ENCODE measurements at regions not wholly inside any gene's neighbourhood (a gene's known extent, or its start where the extent isn't known, plus 50 kb on each side); places are given as distances from the start of the nearest gene placed in this dataset.

GRCh38 chr10:107966826-107967225, 802.3 kb upstream of the SORCS1 start:
- no peak overlapping the region for H2BK12ac ChIP-seq (ENCODE audit: insufficient read length, low read depth, low read length)
- H3K27me3 Mint-ChIP-seq (ENCODE audit: low read depth): no peaks in the 10 kb centered on the region

More at GRCh38 chr10:107966826-107967225, 802.3 kb upstream of the SORCS1 start:
- Histone ChIP-seq H3K79me2 (ENCODE audit: insufficient read depth, low read length) (no peaks in the 10 kb centered on the region), H3K23ac (ENCODE audit: insufficient read length, low read depth, low read length) (no peak overlapping the region), H2BK20ac (ENCODE audit: low read depth, low read length, poor library complexity, severe bottlenecking) (no peak overlapping the region), H2AK5ac (ENCODE audit: insufficient read length, low read length) (no peak overlapping the region), H4K91ac (ENCODE audit: insufficient read length, low read depth, low read length) (no peak overlapping the region), H2AFZ (ENCODE audit: low read length) (no peak overlapping the region), H3K4ac (ENCODE audit: low read depth, low read length) (no peak overlapping the region), H3K27ac (ENCODE audit: insufficient read length, low read depth, low read length) (no peak overlapping the region), H3K4me2 (ENCODE audit: insufficient read depth, insufficient read length, low read length) (no peak overlapping the region), H3K56ac (ENCODE audit: insufficient read length, low read depth, low read length) (no peak overlapping the region), H3T11ph (ENCODE audit: low read length) (no peak overlapping the region), H3K14ac (ENCODE audit: insufficient read depth, low read length) (no peak overlapping the region), H4K8ac (replicated peaks; ENCODE audit: insufficient read length, low read depth, low read length) (no peak overlapping the region), H3K27me3 (ENCODE audit: insufficient read depth, low read length) (no peaks in the 10 kb centered on the region), H3K9ac (ENCODE audit: extremely low read depth, insufficient read length, low read length) (no peak overlapping the region), H3K23me2 (ENCODE audit: insufficient read length, low read depth, low read length, poor library complexity, severe bottlenecking) (no peaks in the 10 kb centered on the region), H2BK120ac (ENCODE audit: low read depth, low read length, poor library complexity, severe bottlenecking) (no peak overlapping the region), H2BK5ac (ENCODE audit: insufficient read length, low read length) (no peak overlapping the region), H2BK15ac (ENCODE audit: low read depth, low read length) (no peak overlapping the region), H4K5ac (ENCODE audit: insufficient read length, low read depth, low read length) (no peak overlapping the region), H4K20me1 (ENCODE audit: control insufficient read depth, insufficient read depth, insufficient read length) (no peaks in the 10 kb centered on the region), H3K4me1 (ENCODE audit: insufficient read depth, low read length) (no peaks in the 10 kb centered on the region), H3K9me3 (ENCODE audit: control insufficient read depth, low read depth, low read length) (no peaks in the 10 kb centered on the region), H3K79me1 (ENCODE audit: insufficient read depth, low read depth, low read length, poor library complexity, severe bottlenecking) (no peaks in the 10 kb centered on the region), H3K18ac (ENCODE audit: insufficient read length, low read depth, low read length) (no peak overlapping the region)
- Mint-ChIP-seq H3K36me3 (ENCODE audit: insufficient read depth in 1 of 3, low read depth in 3 of 3) (no peaks in the 10 kb centered on the region), H3K4me1 (no peaks in the 10 kb centered on the region), H3K4me3 (no peak overlapping the region), H3K27ac (no peak overlapping the region), H3K9me3 (no peaks in the 10 kb centered on the region; a peak in 1 of 5 replicates)
- TF ChIP-seq, protein P1, sequence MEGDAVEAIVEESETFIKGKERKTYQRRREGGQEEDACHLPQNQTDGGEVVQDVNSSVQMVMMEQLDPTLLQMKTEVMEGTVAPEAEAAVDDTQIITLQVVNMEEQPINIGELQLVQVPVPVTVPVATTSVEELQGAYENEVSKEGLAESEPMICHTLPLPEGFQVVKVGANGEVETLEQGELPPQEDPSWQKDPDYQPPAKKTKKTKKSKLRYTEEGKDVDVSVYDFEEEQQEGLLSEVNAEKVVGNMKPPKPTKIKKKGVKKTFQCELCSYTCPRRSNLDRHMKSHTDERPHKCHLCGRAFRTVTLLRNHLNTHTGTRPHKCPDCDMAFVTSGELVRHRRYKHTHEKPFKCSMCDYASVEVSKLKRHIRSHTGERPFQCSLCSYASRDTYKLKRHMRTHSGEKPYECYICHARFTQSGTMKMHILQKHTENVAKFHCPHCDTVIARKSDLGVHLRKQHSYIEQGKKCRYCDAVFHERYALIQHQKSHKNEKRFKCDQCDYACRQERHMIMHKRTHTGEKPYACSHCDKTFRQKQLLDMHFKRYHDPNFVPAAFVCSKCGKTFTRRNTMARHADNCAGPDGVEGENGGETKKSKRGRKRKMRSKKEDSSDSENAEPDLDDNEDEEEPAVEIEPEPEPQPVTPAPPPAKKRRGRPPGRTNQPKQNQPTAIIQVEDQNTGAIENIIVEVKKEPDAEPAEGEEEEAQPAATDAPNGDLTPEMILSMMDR (conservative IDR thresholded peaks at IDR 0.05): no peak
- no peak for DNase-seq

All from H9 (cell line).